ENCODE measurements at regions not wholly inside any gene's neighbourhood (a gene's known extent, or its start where the extent isn't known, plus 50 kb on each side); places are given as distances from the start of the nearest gene placed in this dataset.

- no peak overlapping the region for H3K27ac ChIP-seq
- TF ChIP-seq CTCF (conservative IDR thresholded peaks at IDR 0.05), result no peak
These were observed 228.2 kb upstream of the SEMA3A start for GRCh38 chr7:84422790-84423189.

GRCh38 chr7:84412161-84412969 lies 217.8 kb upstream of the SEMA3A start:
- no peak overlapping the region for H3K27ac ChIP-seq
- no peak for TF ChIP-seq CTCF (conservative IDR thresholded peaks at IDR 0.05)

GRCh38 chr7:84399661-84400060 lies 205.1 kb upstream of the SEMA3A start:
- no peak overlapping the region for H3K27ac ChIP-seq
- TF ChIP-seq CTCF (conservative IDR thresholded peaks at IDR 0.05), result no peak

GRCh38 chr7:84394219-84394618 lies 199.6 kb upstream of the SEMA3A start:
- no peak for TF ChIP-seq CTCF (conservative IDR thresholded peaks at IDR 0.05)
- no peak overlapping the region for H3K27ac ChIP-seq

- no peak overlapping the region for H3K27ac ChIP-seq
- TF ChIP-seq CTCF (conservative IDR thresholded peaks at IDR 0.05), result no peak
These were observed 199.2 kb upstream of the SEMA3A start for GRCh38 chr7:84393786-84394185.

GRCh38 chr7:84390845-84391244 lies 196.3 kb upstream of the SEMA3A start:
- H3K27ac ChIP-seq, result no peak overlapping the region
- no peak for TF ChIP-seq CTCF (conservative IDR thresholded peaks at IDR 0.05)

- H3K27ac ChIP-seq, result no peak overlapping the region
- no peak for TF ChIP-seq CTCF (conservative IDR thresholded peaks at IDR 0.05)
These were observed 194.7 kb upstream of the SEMA3A start for GRCh38 chr7:84389242-84389641.
